Effector memory CD4-positive, alpha-beta T cell (primary cell): ENCODE measurements at regions not wholly inside any gene's neighbourhood (a gene's known extent, or its start where the extent isn't known, plus 50 kb on each side); places are given as distances from the start of the nearest gene placed in this dataset.

ENCODE experiments used
- DNase-seq, 3 donors: peaks; one replicate each; pipeline ENCODE4 v3.0.0-alpha.2; 2020
- H3K27ac ChIP-seq: 2 replicates; pipeline ENCODE4 v1.7.0; 2013; ENCODE audit warnings: mild to moderate bottlenecking, low read length, moderate library complexity; ENCODE audit not compliant: insufficient read depth, poor library complexity, severe bottlenecking
- H3K27me3 ChIP-seq: replicated peaks from 2 replicates; pipeline ENCODE4 v1.7.0; 2013; ENCODE audit warnings: mild to moderate bottlenecking, low read length; ENCODE audit not compliant: insufficient read depth, control insufficient read depth, poor library complexity, severe bottlenecking
- H3K36me3 ChIP-seq: 2 replicates; pipeline ENCODE4 v1.7.0; 2013; ENCODE audit warnings: mild to moderate bottlenecking, low read length, moderate library complexity; ENCODE audit not compliant: control insufficient read depth, insufficient read depth
- H3K4me1 ChIP-seq: 2 replicates; pipeline ENCODE4 v1.7.0; 2013; ENCODE audit warnings: low read length, mild to moderate bottlenecking; ENCODE audit not compliant: control insufficient read depth, insufficient read depth, poor library complexity, severe bottlenecking
- H3K4me3 ChIP-seq: 2 replicates; pipeline ENCODE4 v1.7.0; 2013; ENCODE audit warnings: low read length, low read depth, mild to moderate bottlenecking; ENCODE audit not compliant: insufficient read depth, poor library complexity, severe bottlenecking
- H3K9me3 ChIP-seq: 2 replicates; pipeline ENCODE4 v1.7.0; 2013; ENCODE audit warnings: mild to moderate bottlenecking, low read length, moderate library complexity; ENCODE audit not compliant: control insufficient read depth

- Histone ChIP-seq H3K27me3 (no peaks in the 10 kb centered on the region), H3K4me1 (no peaks in the 10 kb centered on the region), H3K4me3 (no peak overlapping the region), H3K9me3 (no peaks in the 10 kb centered on the region), H3K36me3 (no peaks in the 10 kb centered on the region), H3K27ac (no peak overlapping the region)
- DNase-seq, result no peak
Measured at GRCh38 chr2:236726701-236727450, 157.3 kb downstream of the ACKR3 start.

- Histone ChIP-seq H3K27me3 (no peaks in the 10 kb centered on the region), H3K4me3 (no peak overlapping the region), H3K9me3 (no peaks in the 10 kb centered on the region), H3K27ac (no peak overlapping the region), H3K4me1 (no peaks in the 10 kb centered on the region), H3K36me3 (no peaks in the 10 kb centered on the region)
- no peak for DNase-seq
Measured at GRCh38 chr2:236728916-236729670, 159.5 kb downstream of the ACKR3 start.

GRCh38 chr2:236730393-236730792 is 160.8 kb downstream of the ACKR3 start:
- H3K9me3 ChIP-seq, result no peaks in the 10 kb centered on the region

GRCh38 chr2:236731767-236732580 is 162.3 kb downstream of the ACKR3 start:
- no peaks in the 10 kb centered on the region for H3K27me3 ChIP-seq
- no peaks in the 10 kb centered on the region for H3K36me3 ChIP-seq
- no peak overlapping the region for H3K27ac ChIP-seq
- no peak overlapping the region for H3K4me3 ChIP-seq
- no peaks in the 10 kb centered on the region for H3K9me3 ChIP-seq
- H3K4me1 ChIP-seq, result no peaks in the 10 kb centered on the region
- DNase-seq, result no peak

More at GRCh38 chr2:236730393-236730792, 160.8 kb downstream of the ACKR3 start:
- DNase-seq, result no peak
- Histone ChIP-seq H3K4me3 (no peak overlapping the region), H3K27ac (no peak overlapping the region), H3K4me1 (no peaks in the 10 kb centered on the region), H3K27me3 (no peaks in the 10 kb centered on the region), H3K36me3 (no peaks in the 10 kb centered on the region)

GRCh38 chr2:236733156-236733555 is 163.5 kb downstream of the ACKR3 start:
- Histone ChIP-seq H3K9me3 (no peaks in the 10 kb centered on the region), H3K4me3 (no peak overlapping the region), H3K27me3 (no peaks in the 10 kb centered on the region), H3K36me3 (no peaks in the 10 kb centered on the region), H3K27ac (no peak overlapping the region), H3K4me1 (no peaks in the 10 kb centered on the region)
- DNase-seq, result no peak

GRCh38 chr2:236735825-236736238 is 166.2 kb downstream of the ACKR3 start:
- Histone ChIP-seq H3K9me3 (no peaks in the 10 kb centered on the region), H3K4me1 (no peaks in the 10 kb centered on the region), H3K27me3 (no peaks in the 10 kb centered on the region), H3K4me3 (no peak overlapping the region), H3K27ac (no peak overlapping the region), H3K36me3 (no peaks in the 10 kb centered on the region)
- no peak for DNase-seq

- no peaks in the 10 kb centered on the region for H3K36me3 ChIP-seq
- H3K27me3 ChIP-seq, result no peaks in the 10 kb centered on the region
- H3K27ac ChIP-seq, result no peak overlapping the region
- no peaks in the 10 kb centered on the region for H3K9me3 ChIP-seq
- no peak for DNase-seq
- H3K4me3 ChIP-seq, result no peak overlapping the region
- H3K4me1 ChIP-seq, result no peaks in the 10 kb centered on the region
Measured at GRCh38 chr2:236738030-236738429, 168.4 kb downstream of the ACKR3 start.

GRCh38 chr2:236738896-236739295 is 169.3 kb downstream of the ACKR3 start:
- DNase-seq, result no peak
- no peak overlapping the region for H3K27ac ChIP-seq
- no peaks in the 10 kb centered on the region for H3K27me3 ChIP-seq
- no peak overlapping the region for H3K4me3 ChIP-seq
- H3K9me3 ChIP-seq, result no peaks in the 10 kb centered on the region
- no peaks in the 10 kb centered on the region for H3K4me1 ChIP-seq
- H3K36me3 ChIP-seq, result no peaks in the 10 kb centered on the region

- Histone ChIP-seq H3K27me3 (no peaks in the 10 kb centered on the region), H3K4me3 (no peak overlapping the region), H3K9me3 (no peaks in the 10 kb centered on the region), H3K27ac (no peak overlapping the region), H3K4me1 (no peaks in the 10 kb centered on the region), H3K36me3 (no peaks in the 10 kb centered on the region)
- DNase-seq, result no peak
Measured at GRCh38 chr2:236739663-236740062, 170.0 kb downstream of the ACKR3 start.
